IMR-90 (cell line): ENCODE measurements at regions not wholly inside any gene's neighbourhood (a gene's known extent, or its start where the extent isn't known, plus 50 kb on each side); places are given as distances from the start of the nearest gene placed in this dataset.

Experiments used
- ATAC-seq: fragments of 200-7000 bp; cut with Tn5 transposase; 2 replicates; pipeline ENCODE4 v1.9.1; 2020; ENCODE audit warnings: low read depth, mild to moderate bottlenecking, moderate library complexity
- BruUV-seq: library from RNA; stranded (reverse); fragments of 400-500 nt; replicated peaks from 2 replicates; lab custom pipeline; 2021; lab: Mats Ljungman, UMichigan
- CTCF ChIA-PET: fragments of 300-600 bp; formaldehyde crosslinking; extraction: SDS; loops from one replicate; lab custom pipeline; 2021; ENCODE audit warnings: antibody characterized with exemption; lab: Yijun Ruan, JAX
- POLR2A ChIA-PET: fragments of 300-600 bp; sonication (Branson Sonifier 250); formaldehyde crosslinking; loops from one replicate; lab custom pipeline; 2022; ENCODE audit warnings: antibody characterized with exemption; ENCODE audit not compliant: unreplicated experiment; lab: Charles Lee
- DNase-seq: peaks from one replicate; pipeline ENCODE4 v3.0.0; 2013
- H2AFZ ChIP-seq: replicated peaks from 2 replicates; pipeline ENCODE3; 2013; ENCODE audit warnings: low read length, mild to moderate bottlenecking; ENCODE audit not compliant: poor library complexity
- H2AK5ac ChIP-seq: 2 replicates; pipeline ENCODE4 v1.6.1; 2013; ENCODE audit warnings: low read depth, low read length, inconsistent platforms
- H2AK9ac ChIP-seq: replicated peaks from 2 replicates; pipeline ENCODE3; 2013; ENCODE audit warnings: mild to moderate bottlenecking, low read depth, low read length, moderate library complexity; ENCODE audit not compliant: poor library complexity
- H2BK120ac ChIP-seq: 2 replicates; pipeline ENCODE4 v1.6.1; 2013; ENCODE audit warnings: low read depth, low read length, inconsistent platforms
- H2BK15ac ChIP-seq: 3 replicates; pipeline ENCODE4 v1.6.1; 2013; ENCODE audit warnings: low read depth, low read length, inconsistent platforms
- H2BK20ac ChIP-seq: 2 replicates; pipeline ENCODE4 v1.6.1; 2013; ENCODE audit warnings: low read depth, mild to moderate bottlenecking, inconsistent platforms, low read length, moderate library complexity
- H2BK5ac ChIP-seq: 2 replicates; pipeline ENCODE4 v1.6.1; 2013; ENCODE audit warnings: mild to moderate bottlenecking, low read depth, low read length, inconsistent platforms; ENCODE audit not compliant: poor library complexity, severe bottlenecking
- H3K14ac ChIP-seq: replicated peaks from 2 replicates; pipeline ENCODE4 v1.6.1; 2013; ENCODE audit warnings: low read depth, low read length, inconsistent platforms
- H3K18ac ChIP-seq: 2 replicates; pipeline ENCODE4 v1.6.1; 2013; ENCODE audit warnings: low read depth, low read length, control low read depth
- H3K23ac ChIP-seq: 2 replicates; pipeline ENCODE4 v1.6.1; 2013; ENCODE audit warnings: low read depth, low read length, inconsistent platforms
- H3K27ac ChIP-seq: 2 replicates; pipeline ENCODE4 v1.5.1; 2013; ENCODE audit warnings: mild to moderate bottlenecking, control low read depth, low read length; ENCODE audit not compliant: insufficient read depth
- H3K27me3 ChIP-seq: 2 replicates; pipeline ENCODE4 v1.6.1; 2013; ENCODE audit warnings: low read length; ENCODE audit not compliant: control insufficient read depth, insufficient read depth
- H3K36me3 ChIP-seq: 2 replicates; pipeline ENCODE4 v1.6.1; 2013; ENCODE audit warnings: low read length, mixed read lengths; ENCODE audit not compliant: control insufficient read depth, insufficient read depth
- H3K4ac ChIP-seq: 2 replicates; pipeline ENCODE4 v1.6.1; 2013; ENCODE audit warnings: low read depth, low read length, inconsistent platforms
- H3K4me1 ChIP-seq: 2 replicates; pipeline ENCODE4 v1.6.1; 2013; ENCODE audit warnings: low read length, mixed read lengths; ENCODE audit not compliant: control insufficient read depth, insufficient read depth
- H3K4me2 ChIP-seq: 2 replicates; pipeline ENCODE4 v1.6.1; 2013; ENCODE audit warnings: low read depth, mild to moderate bottlenecking, control low read depth, low read length, moderate library complexity
- H3K4me3 ChIP-seq: 2 replicates; pipeline ENCODE4 v1.5.1; 2013; ENCODE audit warnings: low read depth, mild to moderate bottlenecking, control low read depth, low read length, moderate library complexity; ENCODE audit not compliant: insufficient read depth
- H3K56ac ChIP-seq: 2 replicates; pipeline ENCODE4 v1.6.1; 2013; ENCODE audit warnings: low read length, inconsistent platforms; ENCODE audit not compliant: insufficient read depth; ENCODE audit errors: extremely low read depth
- H3K79me1 ChIP-seq, 2 experiments: 2 replicates each; pipeline ENCODE4 v1.6.1; 2013; ENCODE audit warnings: low read length in 2 of 2, inconsistent platforms in 1 of 2, low read depth in 1 of 2
- H3K9ac ChIP-seq: 2 replicates; pipeline ENCODE4 v1.6.1; 2013; ENCODE audit warnings: low read depth, low read length, control low read depth
- H3K9me1 ChIP-seq: 2 replicates; pipeline ENCODE4 v1.6.1; 2013; ENCODE audit warnings: low read length, inconsistent platforms; ENCODE audit not compliant: insufficient read depth
- H3K9me3 ChIP-seq: 2 replicates; pipeline ENCODE4 v1.6.1; 2013; ENCODE audit warnings: low read length; ENCODE audit not compliant: control insufficient read depth, insufficient read depth
- H4K20me1 ChIP-seq: 2 replicates; pipeline ENCODE4 v1.6.1; 2013; ENCODE audit warnings: low read length, inconsistent platforms; ENCODE audit not compliant: insufficient read depth
- H4K5ac ChIP-seq: 2 replicates; pipeline ENCODE4 v1.6.1; 2013; ENCODE audit warnings: mild to moderate bottlenecking, low read depth, low read length, control low read depth
- H4K8ac ChIP-seq, 2 experiments: 2 replicates each; pipeline ENCODE4 v1.6.1; 2013; ENCODE audit warnings: low read depth in 2 of 2, low read length in 2 of 2, control low read depth in 1 of 2, inconsistent platforms in 1 of 2
- H4K91ac ChIP-seq: 2 replicates; pipeline ENCODE4 v1.6.1; 2013; ENCODE audit warnings: low read depth, low read length, inconsistent platforms; ENCODE audit not compliant: insufficient read depth
- CEBPB ChIP-seq: IDR thresholded peaks from 2 replicates; pipeline ENCODE4 v1.6.1; 2012; ENCODE audit warnings: low read depth, low read length, improper control_type of control experiment
- FOS ChIP-seq: fragments of 150-350 bp; IDR thresholded peaks from 2 replicates; pipeline ENCODE4 v1.6.1; 2016; ENCODE audit warnings: low read depth, low read length
- WGBS, 2 experiments: methylation state at CpG; one replicate each; pipeline versions ENCODE4 v1.1.5 to v1.1.7; 2013; ENCODE audit warnings: missing lambda C conversion rate in 2 of 2; ENCODE audit not compliant: insufficient read length in 1 of 2; ENCODE audit errors: extremely low coverage in 2 of 2; 5-methylcytosine and 5-hydroxymethylcytosine counted together
- dilution Hi-C: fragments of 300-500 bp; cut with HindIII; formaldehyde crosslinking; loops from one replicate; pipeline ENCODE4 v1.14.3; 2018; ENCODE audit warnings: low sequenced_read_pairs; ENCODE audit not compliant: unreplicated experiment
- in situ Hi-C: fragments of 300-500 bp; cut with MboI; formaldehyde crosslinking; loops from 3 replicates; pipeline ENCODE4 v1.14.3; 2019; ENCODE audit warnings: low sequenced_read_pairs, inconsistent platforms, mixed read lengths
- intact Hi-C: fragments of 100-400 bp; cut with micrococcal nuclease; formaldehyde crosslinking; loops from 2 replicates; pipeline ENCODE4 v1.10.0; 2022

GRCh38 chr4:14596437-14596836 lies 405.8 kb upstream of the CPEB2 start:
- Histone ChIP-seq H2AFZ (no peak overlapping the region), H4K8ac (no peak overlapping the region), H3K27ac (no peak overlapping the region), H2BK120ac (no peak overlapping the region), H4K5ac (no peak overlapping the region), H3K9me1 (no peaks in the 10 kb centered on the region), H3K36me3 (no peaks in the 10 kb centered on the region), H3K9ac (no peak overlapping the region), H3K4ac (no peak overlapping the region), H2BK15ac (no peak overlapping the region), H3K79me1 (no peaks in the 10 kb centered on the region), H3K14ac (no peak overlapping the region), H3K4me2 (no peak overlapping the region), H3K18ac (no peak overlapping the region), H3K4me3 (no peak overlapping the region), H2AK9ac (no peak overlapping the region), H2BK5ac (no peak overlapping the region), H3K23ac (no peak overlapping the region), H3K56ac (no peak overlapping the region), H3K27me3 (no peaks in the 10 kb centered on the region), H2AK5ac (no peak overlapping the region), H3K9me3 (no peaks in the 10 kb centered on the region; the same call in 1 of the 2 replicates), H3K4me1 (no peaks in the 10 kb centered on the region), H2BK20ac (no peak overlapping the region), H4K20me1 (no peaks in the 10 kb centered on the region), H4K91ac (no peak overlapping the region)
- in situ Hi-C loops, result no loop called here
- DNase-seq (no peak), ATAC-seq (no peak)
- intact Hi-C loops, result no loop called here
- ChIA-PET CTCF (no interaction called here), POLR2A (no interaction called here)
- no CpG with 5 or more reads among the region's 2 CpGs for WGBS, 2 experiments
- TF ChIP-seq FOS, result no peak
- no peak for TF ChIP-seq CEBPB
- no TSS peak for BruUV-seq
- dilution Hi-C loops, result no loop called here
